ENCODE measurements at regions not wholly inside any gene's neighbourhood (a gene's known extent, or its start where the extent isn't known, plus 50 kb on each side); places are given as distances from the start of the nearest gene placed in this dataset.

DNA sequence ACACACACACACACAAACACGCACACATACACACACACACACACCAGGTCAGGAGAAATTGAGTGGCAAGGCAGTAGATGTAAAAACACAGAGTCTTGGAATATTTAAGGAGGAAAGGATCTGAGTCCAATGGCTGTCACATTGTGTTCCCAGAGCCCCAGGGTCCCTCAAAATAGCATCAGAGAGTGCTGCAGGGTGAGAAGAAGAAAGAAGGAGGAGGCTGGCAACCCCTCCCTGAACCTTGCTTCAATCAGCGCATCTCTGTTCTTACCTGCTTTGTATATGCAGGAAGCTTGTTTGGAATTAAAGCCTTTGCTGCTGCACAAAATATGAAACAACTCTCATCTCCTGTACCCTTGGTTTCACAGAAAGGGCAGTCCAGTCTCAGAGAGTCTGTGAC lies 406.5 kb downstream of the MIAT start:
- H2BK5ac ChIP-seq (ENCODE audit: low read depth, low read length, poor library complexity, severe bottlenecking): no peak overlapping the region
- H3K23ac ChIP-seq (ENCODE audit: low read length in 2 of 2): no peak overlapping the region
- H3K9me3 ChIP-seq (ENCODE audit: control insufficient read depth, low read length): no peaks in the 10 kb centered on the region
- H2AK5ac ChIP-seq (ENCODE audit: low read length, severe bottlenecking): no peak overlapping the region
- no peak overlapping the region for H3K14ac ChIP-seq (ENCODE audit: low read length in 2 of 2)
- no peak overlapping the region for H3K4me2 ChIP-seq (ENCODE audit: low read length, poor library complexity, severe bottlenecking)
- H3K4me3 ChIP-seq (ENCODE audit: insufficient read depth in 1 of 2, low read depth in 1 of 2, low read length in 2 of 2): no peak overlapping the region
- DNase-seq: no peak
- H2AFZ ChIP-seq (ENCODE audit: low read depth, low read length): no peak overlapping the region
- H2BK12ac ChIP-seq (ENCODE audit: low read length in 2 of 2): no peak overlapping the region
- H2BK120ac ChIP-seq (ENCODE audit: low read depth, low read length): no peak overlapping the region
- H3K4ac ChIP-seq (ENCODE audit: low read depth in 1 of 2, low read length in 2 of 2): no peak overlapping the region
- no peak overlapping the region for H3K9ac ChIP-seq (ENCODE audit: low read length)
- peaks cover 20 to 70% of the 10 kb centered on the region in 2 experiments for H3K27me3 ChIP-seq (ENCODE audit: control insufficient read depth in 1 of 2, insufficient read depth in 1 of 2, low read length in 2 of 2)
- WGBS: 80% methylated on average over 1 of the region's 2 CpGs
- H3K36me3 ChIP-seq (ENCODE audit: control insufficient read depth in 1 of 2, insufficient read depth in 2 of 2, low read depth in 1 of 2, low read length in 2 of 2): no peaks in the 10 kb centered on the region
- no peak overlapping the region for H4K91ac ChIP-seq (ENCODE audit: low read length)
- peaks cover 2% of the 10 kb centered on the region for H3K4me1 ChIP-seq (ENCODE audit: control insufficient read depth, insufficient read depth, low read depth, low read length)
- no peak overlapping the region for H3K27ac ChIP-seq (ENCODE audit: low read length, poor library complexity, severe bottlenecking)
- H3K18ac ChIP-seq (ENCODE audit: low read depth in 1 of 2, low read length in 2 of 2): no peak overlapping the region
- H3K79me1 ChIP-seq (replicated peaks; ENCODE audit: low read length, poor library complexity, severe bottlenecking): no peaks in the 10 kb centered on the region
- H2BK15ac ChIP-seq (ENCODE audit: low read depth, poor library complexity, severe bottlenecking): no peak overlapping the region
- H4K8ac ChIP-seq (ENCODE audit: low read length): no peak overlapping the region

DNA sequence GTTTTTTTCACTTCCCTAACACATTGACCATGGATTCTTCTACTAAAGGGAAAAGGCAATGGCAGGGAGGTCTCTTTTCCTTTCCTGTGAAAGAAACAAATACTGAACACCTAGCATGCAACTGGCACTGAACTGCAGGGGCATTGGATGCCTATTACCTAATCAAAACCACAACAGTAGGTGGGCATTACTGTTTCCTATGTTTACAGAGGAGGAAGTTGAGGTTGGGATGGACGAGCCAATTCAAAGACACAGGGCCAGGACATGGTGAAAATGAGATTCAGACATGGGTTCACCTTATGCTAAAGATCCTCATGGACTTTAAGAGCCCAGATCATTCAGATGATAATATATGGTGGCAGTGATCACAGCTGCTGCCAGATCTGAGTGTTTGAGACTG lies 407.0 kb downstream of the MIAT start:
- Histone ChIP-seq H3K23ac (ENCODE audit: low read length in 2 of 2) (no peak overlapping the region), H3K27me3 (ENCODE audit: control insufficient read depth in 1 of 2, insufficient read depth in 1 of 2, low read length in 2 of 2) (peaks cover 20 to 73% of the 10 kb centered on the region in 2 experiments), H3K27ac (ENCODE audit: low read length, poor library complexity, severe bottlenecking) (no peak overlapping the region), H3K4me3 (ENCODE audit: insufficient read depth in 1 of 2, low read depth in 1 of 2, low read length in 2 of 2) (no peak overlapping the region), H3K79me1 (replicated peaks; ENCODE audit: low read length, poor library complexity, severe bottlenecking) (no peaks in the 10 kb centered on the region), H3K14ac (ENCODE audit: low read length in 2 of 2) (no peak overlapping the region), H3K9ac (ENCODE audit: low read length) (no peak overlapping the region), H2BK15ac (ENCODE audit: low read depth, poor library complexity, severe bottlenecking) (no peak overlapping the region), H2BK120ac (ENCODE audit: low read depth, low read length) (no peak overlapping the region), H3K36me3 (ENCODE audit: control insufficient read depth in 1 of 2, insufficient read depth in 2 of 2, low read depth in 1 of 2, low read length in 2 of 2) (no peaks in the 10 kb centered on the region), H2BK12ac (ENCODE audit: low read length in 2 of 2) (no peak overlapping the region), H4K8ac (ENCODE audit: low read length) (no peak overlapping the region), H3K9me3 (ENCODE audit: control insufficient read depth, low read length) (no peaks in the 10 kb centered on the region), H4K91ac (ENCODE audit: low read length) (no peak overlapping the region), H2AFZ (ENCODE audit: low read depth, low read length) (no peak overlapping the region), H3K4me1 (ENCODE audit: control insufficient read depth, insufficient read depth, low read depth, low read length) (peaks cover 2% of the 10 kb centered on the region), H2AK5ac (ENCODE audit: low read length, severe bottlenecking) (no peak overlapping the region), H3K4me2 (ENCODE audit: low read length, poor library complexity, severe bottlenecking) (no peak overlapping the region), H3K18ac (ENCODE audit: low read depth in 1 of 2, low read length in 2 of 2) (no peak overlapping the region), H2BK5ac (ENCODE audit: low read depth, low read length, poor library complexity, severe bottlenecking) (no peak overlapping the region), H3K4ac (ENCODE audit: low read depth in 1 of 2, low read length in 2 of 2) (no peak overlapping the region)
- 71% methylated on average over 1 of the region's 1 CpG for WGBS
- no peak for DNase-seq

DNA sequence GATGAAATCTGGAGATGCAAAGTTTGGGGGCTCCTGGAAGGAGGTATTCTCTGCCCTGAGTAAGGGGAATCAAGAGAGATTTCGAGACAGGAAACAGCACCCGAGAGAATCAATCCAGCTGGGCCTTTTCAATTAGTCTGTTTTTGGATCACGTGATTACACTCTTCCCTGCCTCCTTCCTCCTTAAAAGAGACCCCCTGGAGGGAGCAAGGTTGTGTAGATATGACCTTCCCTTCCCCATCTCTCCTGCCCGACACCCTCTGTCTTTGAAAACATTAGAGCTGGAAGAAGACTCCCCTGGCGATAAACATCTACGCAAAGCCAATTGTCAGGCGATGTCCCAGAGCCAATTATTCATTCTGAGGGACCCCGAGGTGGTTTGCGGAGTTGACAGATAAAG lies 407.9 kb downstream of the MIAT start:
- Histone ChIP-seq H2BK120ac (ENCODE audit: low read depth, low read length) (no peak overlapping the region), H3K36me3 (ENCODE audit: control insufficient read depth in 1 of 2, insufficient read depth in 2 of 2, low read depth in 1 of 2, low read length in 2 of 2) (no peaks in the 10 kb centered on the region), H2BK5ac (ENCODE audit: low read depth, low read length, poor library complexity, severe bottlenecking) (no peak overlapping the region), H3K27me3 (ENCODE audit: control insufficient read depth in 1 of 2, insufficient read depth in 1 of 2, low read length in 2 of 2) (peaks cover 20 to 75% of the 10 kb centered on the region in 2 experiments), H3K27ac (ENCODE audit: low read length, poor library complexity, severe bottlenecking) (no peak overlapping the region), H3K9me3 (ENCODE audit: control insufficient read depth, low read length) (no peaks in the 10 kb centered on the region), H2AFZ (ENCODE audit: low read depth, low read length) (no peak overlapping the region), H4K91ac (ENCODE audit: low read length) (no peak overlapping the region), H4K8ac (ENCODE audit: low read length) (no peak overlapping the region), H3K23ac (ENCODE audit: low read length in 2 of 2) (no peak overlapping the region), H2AK5ac (ENCODE audit: low read length, severe bottlenecking) (no peak overlapping the region), H3K18ac (ENCODE audit: low read depth in 1 of 2, low read length in 2 of 2) (no peak overlapping the region), H3K4me1 (ENCODE audit: control insufficient read depth, insufficient read depth, low read depth, low read length) (peaks cover 2% of the 10 kb centered on the region), H3K9ac (ENCODE audit: low read length) (no peak overlapping the region), H2BK12ac (ENCODE audit: low read length in 2 of 2) (no peak overlapping the region), H3K14ac (ENCODE audit: low read length in 2 of 2) (no peak overlapping the region), H3K4me3 (ENCODE audit: insufficient read depth in 1 of 2, low read depth in 1 of 2, low read length in 2 of 2) (no peak overlapping the region), H3K4ac (ENCODE audit: low read depth in 1 of 2, low read length in 2 of 2) (no peak overlapping the region), H3K4me2 (ENCODE audit: low read length, poor library complexity, severe bottlenecking) (no peak overlapping the region), H3K79me1 (replicated peaks; ENCODE audit: low read length, poor library complexity, severe bottlenecking) (no peaks in the 10 kb centered on the region), H2BK15ac (ENCODE audit: low read depth, poor library complexity, severe bottlenecking) (no peak overlapping the region)
- DNase-seq: no peak
- WGBS: 46% methylated on average over 7 of the region's 9 CpGs

DNA sequence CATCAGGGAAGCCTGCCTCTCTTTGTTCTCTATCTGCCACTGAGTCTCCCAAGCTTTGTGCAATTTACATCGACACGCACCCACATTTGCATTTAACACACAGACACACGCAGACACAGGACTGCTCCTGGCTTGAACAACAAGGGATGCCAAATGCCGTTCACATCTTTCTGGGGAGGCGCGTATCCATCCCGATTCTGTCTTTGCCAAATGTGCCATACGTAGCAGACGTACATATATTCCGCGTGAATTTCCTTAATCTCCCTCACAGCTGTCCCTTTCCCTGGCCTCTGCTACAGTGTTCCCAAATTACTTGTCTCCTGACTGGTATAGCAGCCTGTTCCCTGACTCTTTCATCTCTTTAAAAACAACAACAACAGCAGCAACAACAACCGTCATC lies 409.5 kb downstream of the MIAT start:
- H3K4me1 ChIP-seq (ENCODE audit: control insufficient read depth, insufficient read depth, low read depth, low read length): no peaks in the 10 kb centered on the region
- no peak overlapping the region for H3K4me3 ChIP-seq (ENCODE audit: insufficient read depth in 1 of 2, low read depth in 1 of 2, low read length in 2 of 2)
- no peaks in the 10 kb centered on the region for H3K9me3 ChIP-seq (ENCODE audit: control insufficient read depth, low read length)
- no peaks in the 10 kb centered on the region for H3K36me3 ChIP-seq (ENCODE audit: control insufficient read depth in 1 of 2, insufficient read depth in 2 of 2, low read depth in 1 of 2, low read length in 2 of 2)
- 95% methylated on average over 12 of the region's 12 CpGs for WGBS
- H4K91ac ChIP-seq (ENCODE audit: low read length): no peak overlapping the region
- H2BK120ac ChIP-seq (ENCODE audit: low read depth, low read length): no peak overlapping the region
- H3K4me2 ChIP-seq (ENCODE audit: low read length, poor library complexity, severe bottlenecking): no peak overlapping the region
- H3K18ac ChIP-seq (ENCODE audit: low read depth in 1 of 2, low read length in 2 of 2): no peak overlapping the region
- H3K27ac ChIP-seq (ENCODE audit: low read length, poor library complexity, severe bottlenecking): no peak overlapping the region
- H3K27me3 ChIP-seq (ENCODE audit: control insufficient read depth in 1 of 2, insufficient read depth in 1 of 2, low read length in 2 of 2): peaks cover 30 to 85% of the 10 kb centered on the region in 2 experiments
- no peak for DNase-seq
- H2AFZ ChIP-seq (ENCODE audit: low read depth, low read length): no peak overlapping the region
- H2BK15ac ChIP-seq (ENCODE audit: low read depth, poor library complexity, severe bottlenecking): no peak overlapping the region
- H3K4ac ChIP-seq (ENCODE audit: low read depth in 1 of 2, low read length in 2 of 2): no peak overlapping the region
- no peak overlapping the region for H4K8ac ChIP-seq (ENCODE audit: low read length)
- H2BK12ac ChIP-seq (ENCODE audit: low read length in 2 of 2): no peak overlapping the region
- no peak overlapping the region for H2AK5ac ChIP-seq (ENCODE audit: low read length, severe bottlenecking)
- no peak overlapping the region for H3K23ac ChIP-seq (ENCODE audit: low read length in 2 of 2)
- H2BK5ac ChIP-seq (ENCODE audit: low read depth, low read length, poor library complexity, severe bottlenecking): no peak overlapping the region
- no peak overlapping the region for H3K14ac ChIP-seq (ENCODE audit: low read length in 2 of 2)
- H3K9ac ChIP-seq (ENCODE audit: low read length): no peak overlapping the region
- H3K79me1 ChIP-seq (replicated peaks; ENCODE audit: low read length, poor library complexity, severe bottlenecking): no peaks in the 10 kb centered on the region
